ENCODE measurements at regions not wholly inside any gene's neighbourhood (a gene's known extent, or its start where the extent isn't known, plus 50 kb on each side); places are given as distances from the start of the nearest gene placed in this dataset.

- no peaks in the 10 kb centered on the region for H3K36me3 ChIP-seq
- DNase-seq (no peak), ATAC-seq (no peak)
- no peak for TF ChIP-seq POLR2A (IDR thresholded peaks at IDR 0.05)
- TF ChIP-seq CTCF (IDR thresholded peaks at IDR 0.05 in 4 of 5, conservative IDR thresholded peaks at IDR 0.05 in 1 of 5): no peak
- no peak overlapping the region for H3K4me3 ChIP-seq
- H3K4me1 ChIP-seq: no peaks in the 10 kb centered on the region
- in situ Hi-C loops (cut with MboI; ENCODE audit: low sequenced_read_pairs in 4 of 4) (no loop called here), intact Hi-C loops (cut with DNase I; ENCODE audit: low total_unique reads) (no loop called here)
- no peaks in the 10 kb centered on the region for H3K27me3 ChIP-seq
- no peak overlapping the region for H3K27ac ChIP-seq
- H3K9me3 ChIP-seq: no peaks in the 10 kb centered on the region
These were observed 259.1 kb downstream of the BARHL2 start for GRCh38 chr1:90457985-90458384.

GRCh38 chr1:90452491-90452890, 264.6 kb downstream of the BARHL2 start:
- Histone ChIP-seq H3K4me1 (no peaks in the 10 kb centered on the region), H3K4me3 (no peak overlapping the region), H3K9me3 (no peaks in the 10 kb centered on the region), H3K27me3 (no peaks in the 10 kb centered on the region), H3K27ac (no peak overlapping the region), H3K36me3 (no peaks in the 10 kb centered on the region)
- DNase-seq (no peak), ATAC-seq (no peak)
- in situ Hi-C loops (cut with MboI; ENCODE audit: low sequenced_read_pairs in 4 of 4) (no loop called here), intact Hi-C loops (cut with DNase I; ENCODE audit: low total_unique reads) (no loop called here)
- TF ChIP-seq CTCF (IDR thresholded peaks at IDR 0.05 in 4 of 5, conservative IDR thresholded peaks at IDR 0.05 in 1 of 5) (no peak), POLR2A (IDR thresholded peaks at IDR 0.05) (no peak)

- Histone ChIP-seq H3K27me3 (no peaks in the 10 kb centered on the region), H3K27ac (no peak overlapping the region), H3K4me3 (no peak overlapping the region), H3K36me3 (no peaks in the 10 kb centered on the region), H3K9me3 (no peaks in the 10 kb centered on the region), H3K4me1 (no peaks in the 10 kb centered on the region)
- in situ Hi-C loops (cut with MboI; ENCODE audit: low sequenced_read_pairs in 4 of 4): no loop called here
- TF ChIP-seq CTCF (IDR thresholded peaks at IDR 0.05 in 4 of 5, conservative IDR thresholded peaks at IDR 0.05 in 1 of 5): no peak
- no peak for TF ChIP-seq POLR2A (IDR thresholded peaks at IDR 0.05)
- DNase-seq: no peak
- intact Hi-C loops (cut with DNase I; ENCODE audit: low total_unique reads): no loop called here
- no peak for ATAC-seq
These were observed 273.7 kb downstream of the BARHL2 start for GRCh38 chr1:90443354-90443753.

DNA sequence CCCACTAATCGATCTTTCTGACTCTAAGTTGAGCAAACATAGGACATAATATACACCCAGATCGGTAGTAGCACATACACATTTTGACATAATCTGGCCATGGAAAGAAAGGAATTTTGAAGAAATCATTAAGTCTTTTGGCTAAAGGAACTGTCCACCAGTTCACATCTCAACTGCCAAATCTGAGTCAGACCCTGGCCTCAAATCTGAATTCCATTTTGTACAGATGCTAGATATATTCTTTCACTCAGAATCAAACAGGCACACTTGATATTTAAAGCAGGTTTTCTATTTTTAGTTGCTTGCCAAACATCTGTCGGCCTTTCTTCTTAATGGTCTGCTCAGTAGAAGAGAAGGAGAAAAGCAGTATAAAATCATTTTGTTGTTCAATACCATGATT, 281.8 kb downstream of the BARHL2 start:
- Histone ChIP-seq H3K4me1 (no peaks in the 10 kb centered on the region), H3K4me3 (no peak overlapping the region), H3K9me3 (no peaks in the 10 kb centered on the region), H3K36me3 (no peaks in the 10 kb centered on the region), H3K27me3 (no peaks in the 10 kb centered on the region), H3K27ac (no peak overlapping the region)
- ATAC-seq (no peak), DNase-seq (no peak)
- TF ChIP-seq CTCF (IDR thresholded peaks at IDR 0.05 in 4 of 5, conservative IDR thresholded peaks at IDR 0.05 in 1 of 5) (no peak), POLR2A (IDR thresholded peaks at IDR 0.05) (no peak)
- intact Hi-C loops (cut with DNase I; ENCODE audit: low total_unique reads) (no loop called here), in situ Hi-C loops (cut with MboI; ENCODE audit: low sequenced_read_pairs in 4 of 4) (no loop called here)

DNA sequence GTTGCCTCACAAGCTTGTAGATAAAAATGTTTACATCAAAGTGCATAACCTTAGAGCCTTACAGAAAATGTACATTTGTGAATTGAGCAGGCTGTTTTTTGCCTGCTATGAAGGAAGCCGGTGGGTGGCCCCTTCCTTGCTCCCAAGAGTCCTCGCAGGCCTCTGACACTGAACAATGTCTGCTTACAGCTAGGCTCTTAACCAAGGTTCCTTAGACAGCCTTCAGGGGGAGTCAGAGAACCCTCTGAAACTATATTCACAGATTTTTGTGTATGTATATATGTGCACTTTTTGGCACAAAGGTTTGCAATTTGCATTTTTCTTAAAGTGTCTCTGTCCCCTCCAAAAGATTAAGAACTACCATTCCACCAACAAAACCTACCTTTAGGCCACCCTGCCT, 282.6 kb downstream of the BARHL2 start:
- Histone ChIP-seq H3K27me3 (no peaks in the 10 kb centered on the region), H3K9me3 (no peaks in the 10 kb centered on the region), H3K36me3 (no peaks in the 10 kb centered on the region), H3K4me1 (no peaks in the 10 kb centered on the region), H3K4me3 (no peak overlapping the region), H3K27ac (no peak overlapping the region)
- DNase-seq (no peak), ATAC-seq (no peak)
- no peak for TF ChIP-seq POLR2A (IDR thresholded peaks at IDR 0.05)
- no peak for TF ChIP-seq CTCF (IDR thresholded peaks at IDR 0.05 in 4 of 5, conservative IDR thresholded peaks at IDR 0.05 in 1 of 5)
- in situ Hi-C loops (cut with MboI; ENCODE audit: low sequenced_read_pairs in 4 of 4): no loop called here
- intact Hi-C loops (cut with DNase I; ENCODE audit: low total_unique reads): no loop called here
